Superior temporal gyrus (tissue), 1 donor: ENCODE measurements at regions not wholly inside any gene's neighbourhood (a gene's known extent, or its start where the extent isn't known, plus 50 kb on each side); places are given as distances from the start of the nearest gene placed in this dataset.

ENCODE experiments used
- DNase-seq: peaks from one replicate; pipeline ENCODE4 v3.0.0-alpha.2; 2016; ENCODE audit errors: extremely low spot score

GRCh38 chr13:110097013-110097412, 209.9 kb downstream of the COL4A1 start:
- DNase-seq: no peak

GRCh38 chr13:110092831-110093247, 214.1 kb downstream of the COL4A1 start:
- no peak for DNase-seq

DNA sequence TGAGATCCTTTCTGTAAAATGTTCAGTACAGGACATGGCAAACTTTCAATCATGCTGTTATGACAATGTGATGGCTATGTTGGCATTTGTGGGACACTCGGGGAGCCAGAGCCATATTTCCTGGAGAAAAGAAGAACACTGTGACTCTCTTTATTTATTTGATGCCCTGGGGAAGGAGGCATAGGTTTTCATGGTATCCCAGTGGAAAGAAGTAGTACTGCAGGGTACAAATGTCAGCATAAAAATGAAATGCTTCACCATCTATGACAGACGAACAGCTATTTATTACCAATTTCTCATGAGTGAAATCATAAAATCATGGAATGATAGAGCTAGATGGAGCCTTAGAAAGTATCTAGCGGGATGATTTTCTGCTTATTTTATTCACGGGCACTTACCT, 217.1 kb downstream of the COL4A1 start:
- DNase-seq: no peak

DNA sequence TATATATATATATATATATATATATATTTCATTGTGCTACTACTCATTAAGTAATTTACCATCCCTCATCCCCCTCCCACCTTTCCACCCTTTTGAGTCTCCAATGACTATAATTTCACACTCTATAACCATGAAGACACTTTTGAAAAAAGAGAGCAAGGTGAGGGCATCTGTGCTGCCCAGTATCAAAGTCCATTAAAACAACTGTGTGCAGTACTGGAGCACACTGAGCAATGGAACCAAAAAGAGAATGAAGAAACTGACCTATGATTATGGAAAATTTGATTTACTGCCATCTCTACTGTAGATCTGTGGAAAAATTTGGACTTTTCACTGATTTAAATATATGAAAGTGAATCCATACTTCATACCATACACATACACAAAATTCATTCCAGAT, 217.9 kb downstream of the COL4A1 start:
- DNase-seq: no peak

DNA sequence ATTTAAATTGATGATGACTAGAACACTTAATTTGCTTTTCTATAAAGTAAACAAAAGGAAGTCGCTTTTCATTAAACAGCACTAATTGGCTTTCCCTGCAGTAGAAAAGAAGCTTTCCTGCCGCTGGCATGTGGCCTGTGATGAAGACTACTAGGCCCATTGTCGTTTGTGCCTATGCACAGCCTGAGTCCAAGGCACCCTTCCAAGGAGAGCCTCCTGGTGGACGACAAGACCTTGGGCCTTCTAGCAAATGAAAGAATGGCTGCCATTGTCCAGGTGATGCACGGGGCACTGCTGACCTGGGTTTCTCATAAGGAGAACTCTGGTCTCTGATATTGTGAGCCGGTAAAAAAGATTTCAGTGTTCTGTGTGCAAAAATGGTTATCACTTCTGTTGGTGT, 233.0 kb downstream of the COL4A1 start:
- no peak for DNase-seq

DNA sequence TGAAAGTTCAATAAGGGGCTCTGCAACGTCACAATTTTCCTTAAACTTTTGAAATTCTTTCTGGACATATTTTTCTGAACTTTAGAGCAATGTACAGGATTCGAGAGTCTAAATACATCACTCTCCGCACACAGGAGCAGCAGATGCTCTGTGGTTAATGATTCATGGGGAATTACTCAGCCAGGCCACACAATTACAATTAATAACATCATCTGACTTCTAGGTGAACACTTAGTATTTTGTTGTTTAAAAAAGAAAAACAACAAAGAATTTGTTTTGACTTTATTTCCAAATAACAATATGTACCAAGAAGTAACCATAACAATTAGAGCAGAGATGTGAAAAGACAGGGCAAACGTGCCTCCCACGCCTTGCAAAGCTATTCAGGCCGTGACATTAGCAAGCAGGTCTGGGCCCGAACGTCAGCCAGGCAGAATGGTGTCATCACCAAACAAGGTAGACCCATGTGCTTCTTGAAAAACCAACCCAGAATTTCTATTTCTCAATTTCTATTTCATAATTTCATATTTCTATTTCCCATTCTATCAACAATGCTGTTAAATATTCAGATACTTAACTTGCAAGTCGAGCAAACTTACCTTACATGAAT, 236.3 kb downstream of the COL4A1 start:
- DNase-seq: no peak

- DNase-seq: no peak
Observed at GRCh38 chr13:110070046-110070445, 236.9 kb downstream of the COL4A1 start.

DNA sequence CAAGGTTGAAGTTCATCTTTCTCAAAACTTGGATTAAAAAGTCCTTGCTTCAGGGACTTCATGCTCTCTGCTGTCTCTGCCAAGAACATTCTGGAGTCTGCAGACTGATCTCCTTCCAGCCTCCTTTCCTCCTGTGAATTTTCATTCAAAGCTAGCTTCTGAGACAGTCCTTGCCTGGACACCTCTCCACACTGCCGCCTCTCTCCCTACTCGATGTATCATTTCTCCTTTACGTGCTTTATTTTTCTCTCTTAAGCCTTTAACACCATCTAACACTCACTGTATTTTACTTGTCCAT, 238.8 kb downstream of the COL4A1 start:
- no peak for DNase-seq

GRCh38 chr13:110067355-110068175, 239.4 kb downstream of the COL4A1 start:
- DNase-seq: no peak

- DNase-seq: no peak
Observed at GRCh38 chr13:110065780-110066179, 241.2 kb downstream of the COL4A1 start.

- no peak for DNase-seq
Observed at GRCh38 chr13:110063490-110064421, 243.2 kb downstream of the COL4A1 start.

GRCh38 chr13:110062777-110063442, 244.0 kb downstream of the COL4A1 start:
- no peak for DNase-seq

GRCh38 chr13:110062077-110062776, 244.7 kb downstream of the COL4A1 start:
- no peak for DNase-seq

- DNase-seq: no peak
Observed at GRCh38 chr13:110061270-110061669, 245.7 kb downstream of the COL4A1 start.

DNA sequence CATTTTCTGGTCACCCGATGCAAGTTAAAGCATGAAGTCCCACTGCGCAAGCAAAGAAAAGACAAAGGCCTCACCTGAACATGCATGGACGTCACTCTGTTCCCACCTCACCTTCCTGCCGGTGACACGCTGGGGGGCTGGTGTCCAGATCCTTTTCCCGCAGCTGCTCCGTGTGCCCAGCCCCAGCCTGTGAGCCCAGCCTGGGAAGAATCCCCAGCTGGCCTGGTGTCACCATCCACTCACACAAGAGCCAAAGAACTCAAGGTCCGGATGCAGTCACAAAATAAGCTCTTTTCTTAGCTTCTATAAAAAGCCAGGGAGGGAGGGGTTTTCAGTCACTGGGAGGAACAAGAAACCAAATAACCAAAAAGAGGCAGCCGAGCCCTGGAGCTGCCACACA, 249.9 kb downstream of the COL4A1 start:
- DNase-seq: no peak

DNA sequence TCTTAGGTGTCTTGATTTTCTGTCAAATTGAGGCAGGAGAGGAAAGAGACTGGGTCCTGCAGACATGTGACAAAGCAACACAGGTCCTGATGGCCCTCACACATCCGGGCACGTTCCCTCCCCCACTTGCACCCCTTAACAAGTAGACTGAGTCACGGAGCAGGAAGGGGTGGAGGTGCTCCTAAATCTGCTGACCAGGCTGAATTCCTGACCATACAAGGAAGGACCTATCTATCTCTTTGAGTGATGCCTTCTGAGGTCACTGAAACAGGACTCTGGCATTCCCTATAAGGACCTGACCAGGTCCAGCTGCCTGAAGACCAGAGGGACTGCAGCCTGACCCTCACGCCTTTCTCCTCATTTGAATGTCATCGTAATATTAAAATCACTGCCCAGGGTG, 250.3 kb downstream of the COL4A1 start:
- DNase-seq: no peak

- no peak for DNase-seq
Observed at GRCh38 chr13:110055089-110055488, 251.9 kb downstream of the COL4A1 start.

GRCh38 chr13:110054041-110054440, 252.9 kb downstream of the COL4A1 start:
- no peak for DNase-seq

DNA sequence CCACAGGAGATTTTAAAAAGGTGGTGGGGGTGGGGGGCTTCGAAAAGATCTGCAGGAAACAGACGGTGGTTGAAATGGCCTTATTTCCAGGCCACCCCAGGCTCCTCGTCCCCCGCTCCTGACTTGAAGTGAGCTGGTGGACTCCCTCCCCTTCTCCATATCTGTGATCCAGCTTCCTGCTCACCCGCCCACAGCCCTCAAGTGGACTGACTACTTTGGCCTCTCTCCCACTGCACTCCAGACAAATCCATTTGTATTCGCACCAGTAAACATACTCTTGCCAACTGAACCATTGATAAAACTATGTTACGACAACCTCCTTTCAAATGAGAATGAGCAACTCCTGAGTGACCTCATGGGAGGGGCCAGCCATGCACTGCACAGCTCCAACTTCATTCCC, 259.5 kb downstream of the COL4A1 start:
- DNase-seq: no peak

GRCh38 chr13:110046811-110047210, 260.1 kb downstream of the COL4A1 start:
- no peak for DNase-seq

DNA sequence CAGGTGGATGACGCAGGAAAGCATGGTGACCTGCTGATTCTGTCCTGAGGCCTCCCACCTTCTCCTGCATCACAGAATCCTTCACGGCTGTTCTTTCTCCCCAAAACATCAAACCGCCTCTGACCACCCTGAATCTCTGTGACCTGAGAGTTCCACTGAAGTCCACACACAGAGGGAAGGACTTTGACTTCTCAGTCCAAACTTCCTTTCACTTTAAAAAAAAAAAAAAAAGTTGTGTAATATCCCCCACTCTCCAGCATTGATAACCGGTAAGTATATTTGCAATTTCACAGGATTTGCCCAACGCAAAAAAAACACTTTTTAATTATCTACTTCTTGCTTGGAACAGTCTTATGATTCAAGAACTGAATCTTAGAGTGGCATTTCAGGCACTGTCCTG, 259.5 kb upstream of the IRS2 start:
- no peak for DNase-seq
